HCT116 (cell line): ENCODE measurements at regions not wholly inside any gene's neighbourhood (a gene's known extent, or its start where the extent isn't known, plus 50 kb on each side); places are given as distances from the start of the nearest gene placed in this dataset.
A peak's percentile ranks its signal among the peaks of the same experiment; 100 is the strongest.

Experiments used
- ATAC-seq: fragments of 200-7000 bp; cut with Tn5 transposase; 2 replicates; pipeline ENCODE4 v1.9.1; 2020; ENCODE audit warnings: mild to moderate bottlenecking, moderate library complexity
- BruUV-seq: library from RNA; stranded (reverse); fragments of 400-500 nt; replicated peaks from 2 replicates; lab custom pipeline; 2021; lab: Mats Ljungman, UMichigan
- CTCF ChIA-PET: fragments of 300-600 bp; sonication (Branson Sonifier 250); formaldehyde crosslinking; loops from one replicate; lab custom pipeline; 2021; ENCODE audit warnings: antibody characterized with exemption; lab: Charles Lee
- POLR2A ChIA-PET: fragments of 300-600, 350-600 bp; sonication (Branson Sonifier 250); formaldehyde crosslinking; loops from one replicate; lab custom pipeline; 2021; ENCODE audit warnings: antibody characterized with exemption; lab: Charles Lee
- RAD21 ChIA-PET, 2 experiments: fragments of 300-600 bp; sonication (Branson Sonifier 250); formaldehyde crosslinking; loops; one replicate each; lab custom pipeline; 2023; ENCODE audit warnings: low total read pairs in 2 of 2; ENCODE audit not compliant: uncharacterized antibody in 2 of 2, unreplicated experiment in 2 of 2, low non-redundant PET in 1 of 2; lab: Charles Lee
- DNase-seq: peaks from one replicate; pipeline ENCODE4 v3.0.0-alpha.2; 2010; ENCODE audit warnings: low read depth, low spot score
- H2AFZ ChIP-seq: fragments of 200-600 bp; shearing (Covaris generic), sonication (generic); 2 replicates; pipeline ENCODE4 v1.6.1; 2017; ENCODE audit warnings: low read depth, mixed run types, mixed read lengths, antibody characterized with exemption, low read length; ENCODE audit not compliant: poor library complexity, severe bottlenecking
- H3K27ac ChIP-seq: 2 replicates; pipeline ENCODE4 v1.5.1; 2012; ENCODE audit warnings: low read depth, low read length
- H3K27me3 ChIP-seq: fragments of 200-600 bp; sonication (generic); 2 replicates; pipeline ENCODE4 v1.6.1; 2016; ENCODE audit warnings: mixed run types, low read length, mixed read lengths; ENCODE audit not compliant: insufficient read depth
- H3K36me3 ChIP-seq, 2 experiments: fragments of 200-500 bp in 1 of 2; fragments of 200-600 bp in 1 of 2; sonication (Bioruptor generic) in 1 of 2; sonication (generic) in 1 of 2; 2 replicates each; pipeline versions ENCODE4 v1.5.1 to v1.6.1; 2014 to 2016; ENCODE audit warnings: low read length in 2 of 2, inconsistent platforms in 1 of 2, mixed read lengths in 1 of 2, mixed run types in 1 of 2; ENCODE audit not compliant: insufficient read depth in 2 of 2, control insufficient read depth in 1 of 2
- H3K4me1 ChIP-seq, 2 experiments: fragments of 200-600 bp in 1 of 2; sonication (generic) in 1 of 2; 2 replicates each; pipeline versions ENCODE4 v1.5.1 to v1.6.1; 2012 to 2017; ENCODE audit warnings: low read length in 2 of 2, inconsistent platforms in 1 of 2, mild to moderate bottlenecking in 1 of 2, mixed read lengths in 1 of 2, mixed run types in 1 of 2, moderate library complexity in 1 of 2; ENCODE audit not compliant: insufficient read depth in 2 of 2, control insufficient read depth in 1 of 2
- H3K4me2 ChIP-seq: fragments of 200-600 bp; sonication (generic); 2 replicates; pipeline ENCODE4 v1.6.1; 2017; ENCODE audit warnings: mixed run types, low read length, mixed read lengths
- H3K4me3 ChIP-seq, 2 experiments: fragments of 200-600 bp in 1 of 2; sonication (generic) in 1 of 2; replicated peaks in 1 of 2; 2 replicates each; pipeline ENCODE4 v1.5.1; 2011 to 2016; ENCODE audit warnings: low read length in 2 of 2, control low read depth in 1 of 2, low read depth in 1 of 2, mild to moderate bottlenecking in 1 of 2, mixed read lengths in 1 of 2, mixed run types in 1 of 2
- H3K79me2 ChIP-seq: fragments of 200-600 bp; sonication (generic); 2 replicates; pipeline ENCODE4 v1.6.1; 2017; ENCODE audit warnings: mild to moderate bottlenecking, mixed run types, low read length, moderate library complexity, mixed read lengths; ENCODE audit not compliant: insufficient read depth
- H3K9ac ChIP-seq: fragments of 200-600 bp; sonication (generic); 2 replicates; pipeline ENCODE4 v1.6.1; 2016; ENCODE audit warnings: low read length, mixed read lengths
- H3K9me2 ChIP-seq: fragments of 200-600 bp; sonication (generic), shearing (Covaris generic); 2 replicates; pipeline ENCODE4 v1.6.1; 2017; ENCODE audit warnings: mixed run types, mild to moderate bottlenecking, moderate library complexity; ENCODE audit not compliant: insufficient read depth
- H3K9me3 ChIP-seq, 2 experiments: fragments of 200-500 bp in 1 of 2; fragments of 200-600 bp in 1 of 2; sonication (Bioruptor generic) in 1 of 2; sonication (generic) in 1 of 2; 2 replicates each; pipeline ENCODE4 v1.6.1; 2014 to 2017; ENCODE audit warnings: low read length in 2 of 2, mixed read lengths in 2 of 2, inconsistent platforms in 1 of 2, low read depth in 1 of 2, mild to moderate bottlenecking in 1 of 2, mixed run types in 1 of 2, moderate library complexity in 1 of 2; ENCODE audit not compliant: control insufficient read depth in 1 of 2, insufficient read depth in 1 of 2
- H4K20me1 ChIP-seq: fragments of 200-600 bp; sonication (generic), shearing (Covaris generic); 2 replicates; pipeline ENCODE4 v1.6.1; 2017; ENCODE audit warnings: mixed run types, mild to moderate bottlenecking, moderate library complexity; ENCODE audit not compliant: insufficient read depth
- CBX3 ChIP-seq: IDR thresholded peaks from 2 replicates; pipeline ENCODE4 v1.6.1; 2012; ENCODE audit warnings: low read depth
- CEBPB ChIP-seq: IDR thresholded peaks from 2 replicates; pipeline ENCODE4 v1.6.1; 2012; ENCODE audit warnings: low read depth
- ELF1 ChIP-seq: IDR thresholded peaks from 2 replicates; pipeline ENCODE4 v1.6.1; 2012; ENCODE audit warnings: low read depth, borderline replicate concordance
- EZH2phosphoT487 ChIP-seq: fragments of 200-600 bp; IDR thresholded peaks from 2 replicates; pipeline ENCODE4 v1.6.1; 2018; ENCODE audit warnings: antibody characterized with exemption, borderline replicate concordance
- FOSL1 ChIP-seq: IDR thresholded peaks from 2 replicates; pipeline ENCODE4 v1.6.1; 2012; ENCODE audit warnings: low read depth
- JUND ChIP-seq: IDR thresholded peaks from 2 replicates; pipeline ENCODE4 v1.6.1; 2012
- RAD21 ChIP-seq: IDR thresholded peaks from 2 replicates; pipeline ENCODE4 v1.6.1; 2012; ENCODE audit warnings: low read depth, mild to moderate bottlenecking
- SP1 ChIP-seq: IDR thresholded peaks from 2 replicates; pipeline ENCODE4 v1.6.1; 2012; ENCODE audit warnings: low read depth
- SRF ChIP-seq: IDR thresholded peaks from 2 replicates; pipeline ENCODE4 v1.6.1; 2012; ENCODE audit warnings: low read depth
- TCF7L2 ChIP-seq: IDR thresholded peaks from 2 replicates; pipeline ENCODE4 v1.7.0; 2011; ENCODE audit warnings: borderline replicate concordance, inconsistent platforms; ENCODE audit not compliant: insufficient read depth, insufficient read length; ENCODE audit errors: extremely low read depth
- YY1 ChIP-seq: IDR thresholded peaks from 2 replicates; pipeline ENCODE4 v1.6.1; 2011; ENCODE audit warnings: low read length, low read depth, moderate library complexity, mild to moderate bottlenecking; ENCODE audit not compliant: insufficient replicate concordance; ENCODE audit errors: extremely low read depth
- ZBTB33 ChIP-seq: IDR thresholded peaks from 2 replicates; pipeline ENCODE4 v1.6.1; 2011; ENCODE audit warnings: mild to moderate bottlenecking, low read length, moderate library complexity; ENCODE audit not compliant: insufficient replicate concordance; ENCODE audit errors: extremely low read depth
- ZNF274 ChIP-seq: fragments of 200-500 bp; sonication (Bioruptor generic); IDR thresholded peaks from 2 replicates; pipeline ENCODE4 v1.6.1; 2014; ENCODE audit warnings: mild to moderate bottlenecking, low read depth, low read length, inconsistent platforms
- intact Hi-C: fragments of 100-400 bp; cut with micrococcal nuclease; formaldehyde crosslinking; loops from 2 replicates; pipeline ENCODE4 v1.10.0; 2022
- TF ChIP-seq, protein P1 (sequence below): IDR thresholded peaks from 2 replicates; pipeline ENCODE4 v1.6.1; 2012
- TF ChIP-seq, protein P2 (sequence below): IDR thresholded peaks from 2 replicates; pipeline ENCODE4 v1.6.1; 2012
- TF ChIP-seq, protein P3 (sequence below), 3 experiments: fragments of 200-600 bp in 1 of 3; sonication (generic) in 1 of 3; IDR thresholded peaks in 2 of 3; conservative IDR thresholded peaks in 1 of 3; 2 replicates each; pipeline ENCODE4 v1.5.1; 2012 to 2017; ENCODE audit warnings: low read depth in 2 of 3, low read length in 2 of 3, antibody characterized with exemption in 1 of 3, borderline replicate concordance in 1 of 3, control low read depth in 1 of 3, mild to moderate bottlenecking in 1 of 3, mixed read lengths in 1 of 3, mixed run types in 1 of 3, moderate library complexity in 1 of 3; ENCODE audit not compliant: insufficient read depth in 1 of 3

GRCh38 chr3:43874290-43874689 is 183.6 kb downstream of the ABHD5 start:
- H2AFZ ChIP-seq, result no peak overlapping the region
- no peak overlapping the region for H3K9ac ChIP-seq
- ChIA-PET POLR2A (no interaction called here), CTCF (no interaction called here), RAD21 (no interaction called here)
- no peak overlapping the region for H3K27ac ChIP-seq
- no peak for TF ChIP-seq TCF7L2
- peak; percentile 26; the same call in 1 of the 2 replicates for TF ChIP-seq FOSL1
- 0 out of 2 replicates have a peak, but pooled peaks have one; percentile 16 for TF ChIP-seq JUND
- H3K27me3 ChIP-seq, result no peaks in the 10 kb centered on the region
- H3K79me2 ChIP-seq, result no peaks in the 10 kb centered on the region
- intact Hi-C loops, result loop anchor here (10.0 kb wide), 1 partner anchor 329 kb away; no protein-coding TSS in a partner anchor
- H4K20me1 ChIP-seq, result no peaks in the 10 kb centered on the region
- no peak overlapping the region; the same call in 1 of the 2 replicates for H3K4me2 ChIP-seq
- H3K4me1 ChIP-seq, result peaks cover 16 to 59% of the 10 kb centered on the region in 2 experiments
- H3K4me3 ChIP-seq, result no peak overlapping the region
- DNase-seq (no peak), ATAC-seq (no peak)
- H3K9me2 ChIP-seq, result no peaks in the 10 kb centered on the region
- H3K36me3 ChIP-seq, result no peaks in the 10 kb centered on the region
- H3K9me3 ChIP-seq, result no peaks in the 10 kb centered on the region
- BruUV-seq, result no TSS peak

- Histone ChIP-seq H3K4me3 (no peak overlapping the region), H3K9me3 (no peaks in the 10 kb centered on the region), H3K79me2 (no peaks in the 10 kb centered on the region), H3K36me3 (no peaks in the 10 kb centered on the region), H3K9ac (no peak overlapping the region), H4K20me1 (no peaks in the 10 kb centered on the region), H3K4me1 (peaks cover 15 to 59% of the 10 kb centered on the region in 2 experiments), H3K27me3 (no peaks in the 10 kb centered on the region), H3K9me2 (no peaks in the 10 kb centered on the region), H2AFZ (no peak overlapping the region), H3K4me2 (no peak overlapping the region; the same call in 1 of the 2 replicates), H3K27ac (no peak overlapping the region)
- ATAC-seq, result no peak
- DNase-seq, result no peak
- ChIA-PET RAD21 (no interaction called here), POLR2A (no interaction called here), CTCF (no interaction called here)
- intact Hi-C loops, result loop anchor here (10.0 kb wide), 1 partner anchor 330 kb away; no protein-coding TSS in a partner anchor
- BruUV-seq, result no TSS peak
- TF ChIP-seq RAD21 (no peak), ZNF274 (no peak), YY1 (no peak), SRF (no peak), CEBPB (no peak), ELF1 (no peak), EZH2phosphoT487 (no peak), CBX3 (no peak), TCF7L2 (no peak), SP1 (no peak), ZBTB33 (no peak)
- TF ChIP-seq, protein P1, sequence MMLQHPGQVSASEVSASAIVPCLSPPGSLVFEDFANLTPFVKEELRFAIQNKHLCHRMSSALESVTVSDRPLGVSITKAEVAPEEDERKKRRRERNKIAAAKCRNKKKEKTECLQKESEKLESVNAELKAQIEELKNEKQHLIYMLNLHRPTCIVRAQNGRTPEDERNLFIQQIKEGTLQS, result no peak
- TF ChIP-seq, protein P2, sequence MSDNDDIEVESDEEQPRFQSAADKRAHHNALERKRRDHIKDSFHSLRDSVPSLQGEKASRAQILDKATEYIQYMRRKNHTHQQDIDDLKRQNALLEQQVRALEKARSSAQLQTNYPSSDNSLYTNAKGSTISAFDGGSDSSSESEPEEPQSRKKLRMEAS, result no peak
- TF ChIP-seq, protein P3, sequence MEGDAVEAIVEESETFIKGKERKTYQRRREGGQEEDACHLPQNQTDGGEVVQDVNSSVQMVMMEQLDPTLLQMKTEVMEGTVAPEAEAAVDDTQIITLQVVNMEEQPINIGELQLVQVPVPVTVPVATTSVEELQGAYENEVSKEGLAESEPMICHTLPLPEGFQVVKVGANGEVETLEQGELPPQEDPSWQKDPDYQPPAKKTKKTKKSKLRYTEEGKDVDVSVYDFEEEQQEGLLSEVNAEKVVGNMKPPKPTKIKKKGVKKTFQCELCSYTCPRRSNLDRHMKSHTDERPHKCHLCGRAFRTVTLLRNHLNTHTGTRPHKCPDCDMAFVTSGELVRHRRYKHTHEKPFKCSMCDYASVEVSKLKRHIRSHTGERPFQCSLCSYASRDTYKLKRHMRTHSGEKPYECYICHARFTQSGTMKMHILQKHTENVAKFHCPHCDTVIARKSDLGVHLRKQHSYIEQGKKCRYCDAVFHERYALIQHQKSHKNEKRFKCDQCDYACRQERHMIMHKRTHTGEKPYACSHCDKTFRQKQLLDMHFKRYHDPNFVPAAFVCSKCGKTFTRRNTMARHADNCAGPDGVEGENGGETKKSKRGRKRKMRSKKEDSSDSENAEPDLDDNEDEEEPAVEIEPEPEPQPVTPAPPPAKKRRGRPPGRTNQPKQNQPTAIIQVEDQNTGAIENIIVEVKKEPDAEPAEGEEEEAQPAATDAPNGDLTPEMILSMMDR (IDR thresholded peaks at IDR 0.05 in 2 of 3, conservative IDR thresholded peaks at IDR 0.05 in 1 of 3; ENCODE audit: borderline replicate concordance in 1 of 3, insufficient read depth in 1 of 3, low read depth in 2 of 3, low read length in 2 of 3), result no peak
Observed at GRCh38 chr3:43874731-43875130, 184.0 kb downstream of the ABHD5 start.
